ENCODE measurements at regions not wholly inside any gene's neighbourhood (a gene's known extent, or its start where the extent isn't known, plus 50 kb on each side); places are given as distances from the start of the nearest gene placed in this dataset.
"Not testable (repeated sequence)": the region's sequence is repeated elsewhere in the genome, so short reads cannot be mapped to it uniquely, and the experiment has no call there.

DNA sequence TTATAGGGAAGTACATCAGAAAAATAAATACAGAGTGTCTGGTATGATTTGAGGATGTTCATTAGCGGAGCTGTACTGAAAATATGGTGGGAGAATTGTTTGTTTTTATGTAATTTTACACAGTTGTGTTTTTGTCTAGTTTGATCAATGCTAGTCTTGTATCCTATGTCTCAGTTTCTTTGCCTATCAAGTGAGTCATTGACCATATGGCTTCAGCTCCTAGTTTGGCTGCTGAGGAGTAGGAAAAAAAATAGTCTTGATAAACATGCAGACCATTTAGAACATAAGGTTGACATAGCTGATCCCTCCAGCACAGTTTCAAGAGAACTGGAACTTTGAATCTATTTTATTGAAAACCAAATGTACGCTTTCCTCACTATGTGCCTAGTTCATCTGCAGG is 1292.1 kb upstream of the FLRT2 start:
- intact Hi-C loops (cut with DNase I): no loop called here
- DNase-seq: no peak

DNA sequence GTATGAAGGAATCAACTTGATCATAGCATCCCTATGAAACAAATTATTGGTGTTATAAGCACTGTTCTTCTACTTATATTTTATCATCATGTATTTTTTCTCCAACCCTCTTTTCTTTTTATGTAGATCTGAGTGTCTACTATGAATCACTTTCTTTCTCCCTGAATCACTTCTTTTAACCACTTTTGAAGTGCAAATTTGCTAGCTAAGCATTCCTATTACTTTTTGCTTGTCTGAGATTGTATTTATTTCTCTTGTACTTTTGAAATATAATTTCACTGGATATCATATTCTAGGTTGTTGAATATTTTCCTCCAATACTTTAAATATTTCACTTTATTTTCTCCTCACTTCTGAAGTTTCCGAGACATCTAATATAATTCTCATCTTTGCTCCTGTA is 1282.3 kb upstream of the FLRT2 start:
- DNase-seq: no peak
- intact Hi-C loops (cut with DNase I): no loop called here

DNA sequence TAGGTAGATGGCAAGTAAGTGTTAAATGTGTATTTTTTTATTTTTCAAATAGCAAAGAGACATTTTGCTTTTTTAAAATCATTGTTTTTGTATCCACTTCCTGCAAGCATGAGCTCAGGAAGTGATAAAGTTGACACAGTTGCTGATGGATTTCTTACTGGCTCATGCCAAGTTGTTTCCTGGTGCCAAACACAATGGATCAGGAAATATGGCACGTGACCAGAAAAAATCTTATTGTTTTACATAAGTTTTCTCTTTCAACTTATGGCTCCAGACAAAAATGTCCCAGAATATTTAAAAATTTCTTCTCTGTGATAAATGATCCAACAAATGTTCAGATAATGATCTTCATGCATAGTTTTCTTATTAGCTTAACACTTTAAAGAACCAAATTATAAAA is 1279.1 kb upstream of the FLRT2 start:
- intact Hi-C loops (cut with DNase I): no loop called here

GRCh38 chr14:84251411-84252115 is 1278.4 kb upstream of the FLRT2 start:
- intact Hi-C loops (cut with DNase I): no loop called here
- DNase-seq: no peak

More for the DNA sequence above, 1279.1 kb upstream of the FLRT2 start:
- no peak for DNase-seq

DNA sequence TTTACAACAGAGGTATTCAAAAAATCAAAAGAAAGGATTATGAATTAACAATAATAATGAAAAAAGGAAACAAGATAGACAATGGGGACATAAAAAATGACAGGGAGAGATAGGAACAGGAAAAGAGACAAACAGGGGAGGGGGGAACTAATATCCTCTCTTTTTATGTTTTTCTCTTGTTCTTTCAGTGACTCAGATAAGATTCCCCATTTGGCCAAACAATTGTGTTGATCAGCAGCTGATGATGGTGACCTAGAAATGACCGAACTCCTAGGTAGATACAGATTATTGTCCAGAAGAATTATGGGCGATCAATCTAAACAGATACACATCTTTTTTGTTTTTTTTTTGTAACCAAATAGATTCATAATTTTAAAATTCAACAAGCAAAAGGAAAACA is 1277.2 kb upstream of the FLRT2 start:
- intact Hi-C loops (cut with DNase I): no loop called here
- no peak for DNase-seq

DNA sequence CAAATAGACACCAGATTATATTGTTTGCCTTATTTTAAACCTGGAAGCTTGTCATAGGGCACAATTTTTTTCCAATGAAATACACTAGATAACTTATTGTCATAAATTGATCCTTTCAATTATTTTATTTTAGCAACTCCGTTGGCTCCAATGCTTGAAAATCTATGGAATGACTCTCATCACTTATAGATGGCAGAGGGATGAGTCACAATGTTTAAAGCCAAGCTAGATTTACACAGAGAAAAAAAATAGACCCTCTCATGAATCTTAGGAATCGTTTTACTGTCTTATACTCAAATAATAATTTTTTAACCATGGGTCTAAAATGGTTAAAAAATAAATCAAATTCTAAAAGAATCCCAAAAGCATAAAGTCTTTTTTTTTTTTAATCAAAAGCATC is 1276.6 kb upstream of the FLRT2 start:
- intact Hi-C loops (cut with DNase I): no loop called here
- no peak for DNase-seq

GRCh38 chr14:84254290-84254689 is 1275.7 kb upstream of the FLRT2 start:
- intact Hi-C loops (cut with DNase I): no loop called here
- no peak for DNase-seq

GRCh38 chr14:84262932-84263331 is 1267.0 kb upstream of the FLRT2 start:
- intact Hi-C loops (cut with DNase I): no loop called here
- DNase-seq: no peak

DNA sequence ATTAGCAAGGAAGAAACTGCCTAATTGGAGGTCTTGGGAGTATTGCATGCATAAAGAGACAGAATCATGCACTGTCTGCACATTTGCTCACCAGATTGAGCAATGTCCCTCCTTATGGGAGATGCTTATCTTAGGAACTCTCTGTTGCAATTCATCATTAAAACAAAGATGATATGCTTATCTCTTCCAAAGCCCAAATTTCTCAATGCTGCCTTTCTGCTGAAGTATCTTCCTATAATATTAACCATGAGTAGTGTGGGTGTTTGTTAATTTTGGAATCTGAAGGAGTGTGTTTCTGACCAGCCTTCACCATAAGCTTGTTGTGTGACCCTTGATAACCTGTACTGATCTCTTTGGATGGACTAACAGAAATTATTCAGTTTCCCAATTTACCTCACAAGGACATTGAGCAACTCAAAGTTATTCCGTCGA is 1257.6 kb upstream of the FLRT2 start:
- intact Hi-C loops (cut with DNase I): no loop called here
- no peak for DNase-seq

DNA sequence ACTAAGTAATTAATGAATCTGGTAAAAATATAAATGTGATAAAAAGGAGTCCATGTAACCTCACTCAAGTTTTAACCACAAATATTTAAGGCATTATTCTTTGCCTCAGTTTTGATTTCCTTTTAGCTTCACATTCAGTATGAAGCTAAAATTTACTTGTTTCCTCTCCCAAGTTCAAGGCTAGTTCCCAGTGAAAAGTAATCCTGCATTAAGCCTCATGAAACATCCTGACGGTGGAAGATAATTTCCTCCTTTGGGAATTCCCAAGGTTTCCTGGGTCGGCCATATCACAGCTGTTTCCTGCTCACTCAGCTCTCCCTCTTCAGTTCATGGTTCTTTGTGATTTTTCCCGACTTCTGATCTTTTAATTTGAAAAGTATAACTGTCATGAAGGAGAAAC is 1256.8 kb upstream of the FLRT2 start:
- intact Hi-C loops (cut with DNase I): no loop called here
- DNase-seq: no peak

GRCh38 chr14:84282618-84283017 is 1247.3 kb upstream of the FLRT2 start:
- DNase-seq: no peak
- intact Hi-C loops (cut with DNase I): no loop called here

DNA sequence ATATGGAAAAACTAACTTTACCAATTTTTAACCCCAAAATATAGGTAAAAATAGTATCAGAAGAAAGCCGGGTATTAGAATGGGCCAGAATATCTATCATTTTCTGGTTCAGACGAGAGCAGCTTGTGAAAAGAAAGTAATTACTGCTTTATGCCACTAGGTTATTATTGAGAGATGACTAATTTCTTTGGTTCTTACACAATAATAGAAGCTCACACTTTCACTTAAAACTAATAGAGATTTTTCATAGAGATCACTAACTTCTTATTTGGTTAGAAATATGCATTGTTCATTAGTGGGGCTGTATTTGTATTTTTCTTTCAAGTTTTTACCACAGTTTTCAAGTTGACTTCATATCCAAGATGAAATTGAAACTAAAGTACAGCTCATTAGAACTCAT is 1241.2 kb upstream of the FLRT2 start:
- intact Hi-C loops (cut with DNase I): no loop called here
- DNase-seq: no peak

GRCh38 chr14:84298663-84299195 is 1231.2 kb upstream of the FLRT2 start:
- DNase-seq: no peak
- intact Hi-C loops (cut with DNase I): no loop called here

GRCh38 chr14:84303140-84303539 is 1226.8 kb upstream of the FLRT2 start:
- DNase-seq: peak in 2 of 10 donors; percentile 52 to 54

DNA sequence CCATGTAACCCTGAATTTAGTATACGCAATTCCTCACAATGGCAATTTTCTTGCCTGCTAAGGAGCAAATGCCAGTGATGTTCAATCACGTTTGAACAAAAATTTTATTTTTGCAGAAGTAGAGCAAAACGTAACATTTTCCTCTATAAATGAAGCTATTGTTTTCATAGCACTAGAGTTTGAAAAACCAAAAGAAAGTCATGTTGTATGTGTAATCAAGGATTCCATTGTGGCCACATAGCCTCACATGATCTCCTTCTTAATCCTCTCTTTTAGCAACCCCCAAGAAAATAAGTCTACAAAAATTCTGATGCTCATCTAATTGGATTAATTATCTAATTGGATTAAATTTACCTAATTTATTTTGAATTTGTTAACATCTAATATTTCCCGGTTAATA is 1217.4 kb upstream of the FLRT2 start:
- intact Hi-C loops (cut with DNase I): no loop called here
- DNase-seq: no peak

More at GRCh38 chr14:84303140-84303539, 1226.8 kb upstream of the FLRT2 start:
- intact Hi-C loops (cut with DNase I): no loop called here

GRCh38 chr14:84323450-84323849 is 1206.5 kb upstream of the FLRT2 start:
- DNase-seq: no peak
- intact Hi-C loops (cut with DNase I): no loop called here

DNA sequence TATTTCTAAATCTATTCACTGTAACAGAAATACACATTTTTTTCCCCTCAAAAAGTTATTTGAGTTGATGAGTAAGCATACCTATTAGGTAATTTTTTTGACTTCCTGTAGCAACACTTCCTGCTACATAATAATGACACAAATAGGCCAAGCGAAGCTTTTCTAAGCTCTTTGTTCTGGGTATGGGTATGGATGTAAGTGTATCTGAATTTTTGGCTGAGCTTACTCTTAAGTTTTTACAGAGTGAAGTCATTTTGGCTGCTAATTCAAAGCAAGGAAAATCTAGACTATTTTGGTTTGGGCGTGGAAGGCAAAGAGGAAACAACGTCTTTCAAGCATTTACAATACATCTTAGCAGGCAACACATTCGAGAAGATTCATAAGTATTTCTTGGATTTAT is 1206.0 kb upstream of the FLRT2 start:
- intact Hi-C loops (cut with DNase I): no loop called here
- DNase-seq: no peak

GRCh38 chr14:84336433-84336832 is 1193.5 kb upstream of the FLRT2 start:
- DNase-seq: no peak
- intact Hi-C loops (cut with DNase I): no loop called here

- intact Hi-C loops (cut with DNase I): no loop called here
- DNase-seq: no peak
Observed at GRCh38 chr14:84340938-84341337, 1189.0 kb upstream of the FLRT2 start.

- intact Hi-C loops (cut with DNase I); DNase-seq: not testable (repeated sequence)
Observed at GRCh38 chr14:84341867-84342266, 1188.1 kb upstream of the FLRT2 start.

GRCh38 chr14:84343656-84344055 is 1186.3 kb upstream of the FLRT2 start:
- intact Hi-C loops (cut with DNase I): no loop called here
- DNase-seq: no peak

GRCh38 chr14:84351646-84352045 is 1178.3 kb upstream of the FLRT2 start:
- intact Hi-C loops (cut with DNase I): no loop called here
- no peak for DNase-seq

DNA sequence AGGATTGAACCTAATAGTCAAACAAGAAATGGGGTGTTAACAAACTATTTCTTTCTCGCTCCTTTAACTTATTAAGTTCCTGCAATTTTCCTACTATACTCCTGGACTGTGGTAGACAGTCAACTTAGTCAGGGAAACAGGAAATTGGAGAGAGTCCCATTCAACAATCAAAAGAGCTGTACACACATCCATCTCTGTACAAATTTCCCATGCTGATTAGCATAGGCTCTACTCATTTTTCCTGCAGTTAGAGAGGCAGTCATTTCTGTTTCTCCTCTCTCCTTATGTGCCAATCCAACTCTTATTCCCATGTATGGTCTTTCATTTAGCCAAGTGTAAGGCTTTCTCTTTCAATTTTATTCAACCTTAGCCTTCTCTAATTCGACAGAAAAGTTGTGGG is 1168.5 kb upstream of the FLRT2 start:
- no peak for DNase-seq
- intact Hi-C loops (cut with DNase I): no loop called here

Measured in posterior cingulate gyrus (tissue), 11 donors.